Activated T-cell treated with anti-CD3 and anti-CD28 coated beads for 24 hours (primary cell): ENCODE measurements at regions not wholly inside any gene's neighbourhood (a gene's known extent, or its start where the extent isn't known, plus 50 kb on each side); places are given as distances from the start of the nearest gene placed in this dataset.
"Not testable (repeated sequence)": the region's sequence is repeated elsewhere in the genome, so short reads cannot be mapped to it uniquely, and the experiment has no call there.

ENCODE experiments used
- DNase-seq: peaks from one replicate; pipeline ENCODE4 v3.0.0-alpha.2; 2020; ENCODE audit warnings: low read depth

DNA sequence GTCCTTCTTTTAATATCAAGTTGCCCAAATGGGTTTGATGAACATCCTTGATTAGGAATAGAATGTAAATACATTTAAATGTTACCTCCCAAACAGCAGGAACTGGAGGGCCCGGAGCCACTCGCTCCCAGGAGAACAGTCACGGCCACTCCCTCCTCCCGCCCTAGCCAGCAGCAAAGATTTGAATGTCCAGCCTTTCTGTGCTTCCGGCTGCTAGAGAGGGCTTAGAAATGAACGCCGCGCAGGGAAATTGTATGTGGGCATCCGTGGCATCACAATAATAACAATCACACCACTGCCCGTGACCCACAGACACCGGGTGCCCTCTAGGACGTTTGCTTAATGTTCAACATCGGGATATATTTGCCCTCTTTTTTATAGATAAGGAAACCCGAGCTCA, 164.9 kb upstream of the SALL3 start:
- DNase-seq, result no peak

DNA sequence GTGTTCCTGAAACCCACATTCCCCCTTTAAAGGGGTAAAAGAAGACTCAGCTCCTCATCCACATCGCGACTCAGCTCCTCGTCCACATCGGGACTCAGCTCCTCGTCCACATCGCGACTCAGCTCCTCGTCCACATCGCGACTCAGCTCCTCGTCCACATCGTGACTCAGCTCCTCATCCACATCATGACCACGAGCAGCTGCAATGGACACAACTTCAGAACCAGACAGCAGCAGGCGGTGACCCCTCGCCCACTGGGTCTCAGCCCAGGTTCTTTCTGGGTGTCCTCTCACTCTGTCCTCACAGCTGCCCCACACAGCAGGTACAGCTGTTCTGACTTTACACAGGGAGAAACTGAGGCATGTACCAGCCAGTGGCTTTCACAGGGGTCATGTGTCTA, 163.5 kb upstream of the SALL3 start:
- no peak for DNase-seq

DNA sequence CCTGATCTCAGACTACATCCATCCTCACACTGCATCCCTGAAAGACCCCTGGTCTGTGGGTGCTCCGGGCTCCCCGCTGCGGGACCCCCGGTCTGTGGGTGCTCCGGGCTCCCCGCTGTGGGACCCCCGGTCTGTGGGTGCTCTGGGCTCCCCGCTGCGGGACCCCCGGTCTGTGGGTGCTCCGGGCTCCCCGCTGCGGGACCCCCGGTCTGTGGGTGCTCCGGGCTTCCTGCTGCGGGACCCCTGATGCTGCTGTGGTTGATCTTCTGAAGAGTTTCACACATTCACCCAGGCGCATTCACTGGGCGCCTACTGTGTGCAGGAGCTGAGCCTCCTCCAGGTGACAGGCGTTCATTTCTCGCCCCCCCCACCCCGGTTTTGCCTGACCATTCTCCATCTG, 162.7 kb upstream of the SALL3 start:
- no peak for DNase-seq

DNA sequence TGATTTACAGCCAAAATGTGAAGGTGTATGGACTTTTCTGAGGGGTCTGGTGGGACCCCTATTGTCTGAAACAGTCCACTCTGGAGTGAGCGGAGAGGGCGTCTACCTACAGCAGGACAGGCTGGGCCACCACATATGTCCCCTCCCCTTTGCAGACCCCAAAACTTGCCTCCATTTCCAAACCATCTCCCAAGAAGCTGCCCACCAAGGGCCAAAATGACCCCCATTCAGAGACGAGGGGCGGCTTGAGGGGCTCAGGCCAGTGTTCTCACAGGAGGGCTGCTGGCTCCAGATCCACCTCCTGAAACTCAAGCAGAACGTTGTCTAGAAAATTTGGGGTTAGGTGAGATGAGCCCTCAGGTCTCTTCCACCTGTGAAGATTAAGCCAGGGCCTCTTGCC, 161.1 kb upstream of the SALL3 start:
- DNase-seq, result no peak

DNA sequence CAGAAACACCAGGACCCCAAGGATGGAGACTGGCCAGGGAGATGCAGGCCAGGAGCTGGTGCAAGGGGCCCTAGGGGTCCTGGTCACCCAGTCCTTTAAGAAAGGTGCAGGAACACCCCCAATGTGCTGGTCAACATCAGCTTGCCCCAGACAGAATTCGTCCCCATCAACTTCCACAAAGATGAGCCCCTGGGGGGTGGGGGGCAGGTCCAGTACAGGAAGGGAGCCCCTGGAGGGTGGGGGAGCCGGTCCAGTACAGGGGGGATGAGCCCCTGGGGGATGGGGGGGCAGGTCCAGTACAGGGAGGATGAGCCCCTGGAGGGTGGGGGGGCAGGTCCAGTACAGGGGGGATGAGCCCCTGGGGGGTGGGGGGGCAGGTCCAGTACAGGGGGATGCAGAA, 160.7 kb upstream of the SALL3 start:
- DNase-seq, result no peak

DNA sequence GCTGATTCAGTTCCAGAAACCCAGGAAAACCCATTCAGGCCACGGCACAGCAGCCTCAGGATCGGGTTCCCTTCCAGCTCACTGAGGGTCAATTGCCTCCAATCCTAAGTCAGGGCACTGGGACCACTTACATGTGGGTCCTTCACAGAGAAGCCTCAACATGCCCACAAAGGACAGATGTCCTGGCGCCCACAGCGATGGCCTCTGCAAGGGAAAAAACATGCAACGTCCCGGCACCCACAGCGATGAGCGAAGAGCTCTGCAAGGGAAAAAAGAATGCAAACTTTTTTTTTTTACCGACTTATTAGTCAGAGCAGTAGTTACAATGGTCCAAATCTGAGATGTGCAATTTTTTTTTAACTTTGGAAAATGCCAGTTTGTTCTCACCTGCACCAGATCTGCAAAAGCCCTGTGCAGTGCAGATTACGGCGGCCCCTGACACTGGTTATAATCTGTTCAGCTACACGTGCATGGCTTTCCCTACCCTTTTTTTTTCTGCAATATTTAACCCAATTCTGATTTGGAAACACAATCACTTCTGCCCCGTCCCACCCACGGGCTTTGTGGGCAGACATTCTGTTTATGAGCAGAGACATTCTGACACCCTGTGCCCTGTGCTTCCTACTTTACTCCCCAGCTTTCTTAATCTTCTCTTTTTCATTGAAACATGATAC, 159.3 kb upstream of the SALL3 start:
- no peak for DNase-seq

DNA sequence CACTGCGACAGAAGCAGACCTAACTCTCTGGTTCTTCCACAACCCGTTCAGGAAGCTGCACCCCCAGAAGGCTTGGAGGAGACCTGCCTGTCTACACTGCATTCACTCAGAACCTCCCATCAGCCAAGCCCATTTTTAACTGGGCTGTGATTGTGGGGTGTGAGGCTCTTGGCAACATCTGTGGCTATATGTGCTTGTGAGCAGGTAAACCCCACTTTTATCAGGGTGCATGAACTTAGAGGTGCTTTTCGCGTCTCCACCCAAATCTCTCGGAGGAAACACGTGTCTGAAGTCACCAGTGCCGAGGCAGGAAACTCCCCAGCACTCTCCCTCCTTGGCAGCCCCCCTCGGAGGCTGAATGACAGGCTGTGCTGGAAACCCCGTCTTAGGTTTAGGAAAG, 158.2 kb upstream of the SALL3 start:
- no peak for DNase-seq

DNA sequence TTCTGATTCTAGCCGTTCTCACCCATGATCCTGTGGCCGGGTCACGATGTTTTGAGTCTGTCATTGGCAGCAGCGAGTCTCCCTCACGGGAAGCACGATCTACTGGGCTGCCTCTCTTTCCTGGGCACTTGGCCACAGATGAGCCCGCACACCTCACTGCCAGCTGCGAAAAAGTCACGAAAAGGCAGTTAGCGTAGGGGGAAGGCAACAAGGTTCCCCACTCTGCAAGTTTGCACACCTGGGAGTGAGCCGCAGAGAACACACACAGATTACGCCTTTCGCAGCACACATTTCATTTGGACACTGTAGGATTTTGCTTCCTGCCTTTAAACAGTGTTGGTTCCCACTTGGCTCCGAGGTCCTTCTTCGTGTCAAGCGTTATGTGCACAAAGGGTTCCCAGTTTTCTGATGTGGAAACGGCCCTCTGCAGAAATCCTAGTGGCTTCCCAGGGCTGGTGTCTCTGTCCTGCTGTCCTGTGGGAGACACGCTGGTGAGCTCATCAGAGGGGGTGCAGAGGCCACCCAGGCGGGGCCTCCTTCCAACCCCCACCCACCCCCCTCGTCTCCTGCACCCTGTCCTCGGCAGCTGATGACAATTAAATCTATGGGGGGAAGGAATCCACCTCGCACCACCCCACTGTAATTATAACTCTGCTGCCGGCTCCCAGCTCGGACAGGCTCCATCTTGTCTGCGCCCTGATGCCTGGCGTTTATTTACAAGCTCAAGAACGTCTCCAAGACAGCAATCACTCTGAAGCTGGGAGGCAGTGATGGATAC, 157.3 kb upstream of the SALL3 start:
- DNase-seq, result no peak

DNA sequence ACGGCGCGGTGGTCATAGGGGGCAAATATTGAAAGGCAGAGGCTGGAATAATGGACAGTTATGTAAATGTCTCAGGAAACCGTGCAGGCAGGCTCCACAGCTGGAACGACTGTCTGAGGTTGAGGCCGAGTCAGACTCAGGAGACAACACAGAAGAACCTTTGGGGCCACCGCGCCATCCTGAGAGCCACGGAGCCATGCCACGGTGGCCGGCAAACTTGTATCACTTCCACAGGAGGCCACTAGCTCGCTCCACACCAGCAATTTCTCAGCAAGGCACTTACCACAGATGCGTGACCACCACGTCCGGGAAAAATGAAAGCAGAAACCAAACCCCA, 156.7 kb upstream of the SALL3 start:
- no peak for DNase-seq

DNA sequence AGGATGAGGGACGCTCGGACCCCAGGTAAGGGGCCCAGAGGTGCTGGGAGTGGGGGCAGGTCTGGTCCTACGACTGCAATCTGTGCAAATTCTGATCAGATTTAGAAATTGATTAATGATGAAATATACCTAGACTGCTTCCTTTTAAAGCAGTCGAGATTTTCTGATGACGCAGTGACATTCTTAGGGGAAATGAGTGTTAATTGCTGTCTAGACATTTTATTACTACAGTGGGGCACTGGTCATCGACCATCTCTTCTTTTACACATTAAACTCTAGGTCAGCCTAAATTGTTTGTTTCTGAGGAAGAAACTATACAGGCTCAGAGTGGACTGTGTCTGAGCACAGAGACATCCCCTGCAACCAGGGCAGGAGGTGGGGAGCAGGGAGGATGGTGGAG, 154.4 kb upstream of the SALL3 start:
- DNase-seq, result no peak

DNA sequence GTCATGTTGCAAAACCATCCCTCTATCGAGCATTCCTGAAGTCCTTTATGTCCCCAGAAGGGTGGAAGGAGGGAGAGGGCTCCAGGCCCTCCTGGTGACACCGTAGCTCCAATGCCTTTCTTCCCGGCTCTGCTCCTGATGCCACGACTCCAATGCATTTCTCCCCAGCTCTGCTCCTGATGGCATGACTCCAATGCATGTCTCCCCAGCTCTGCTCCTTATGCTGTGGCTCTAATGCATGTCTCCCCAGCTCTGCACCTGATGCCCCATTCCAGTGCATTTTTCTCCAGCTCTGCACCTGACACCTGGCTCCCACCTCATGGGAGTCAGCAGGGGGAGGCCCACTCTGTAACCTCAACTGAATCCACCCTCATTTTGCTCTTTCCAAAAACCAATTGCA, 153.0 kb upstream of the SALL3 start:
- no peak for DNase-seq

DNA sequence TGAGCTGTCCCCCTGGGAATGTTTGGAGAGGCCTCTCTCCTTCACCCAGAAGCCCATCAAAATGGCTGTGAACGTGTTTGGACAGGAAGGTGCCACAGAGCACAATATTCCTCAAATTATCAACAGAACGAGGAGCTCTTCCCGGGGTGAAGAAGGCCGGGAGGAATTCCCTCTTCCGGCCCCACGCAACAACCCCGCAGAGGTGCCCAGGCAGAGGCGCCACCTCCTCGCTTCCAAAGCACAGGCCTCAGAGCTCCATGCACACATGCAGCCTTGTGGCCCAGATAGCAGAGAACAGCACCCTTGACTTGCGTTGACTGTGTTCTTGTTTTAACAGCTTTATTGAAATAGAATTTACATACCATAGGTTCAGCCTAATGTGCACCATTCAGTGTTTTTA, 152.5 kb upstream of the SALL3 start:
- DNase-seq, result no peak

DNA sequence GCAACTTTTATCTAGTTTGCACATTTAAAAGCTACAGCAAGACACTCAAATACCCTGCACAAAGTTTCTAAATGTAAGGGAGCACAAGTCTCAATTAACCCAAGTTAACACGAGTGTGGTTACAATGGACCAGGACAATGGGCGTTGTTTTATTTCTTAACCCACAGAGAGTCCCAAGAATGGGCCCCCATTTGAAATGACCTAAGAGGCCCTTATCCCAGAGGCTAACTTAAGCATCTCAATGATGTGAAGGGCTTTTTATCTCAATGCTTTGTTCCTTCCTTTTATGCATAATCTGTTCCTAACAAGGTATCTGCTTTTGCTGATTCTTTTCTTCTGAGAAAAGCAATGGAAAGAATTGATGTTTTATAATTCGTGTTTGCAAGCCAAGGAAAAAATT, 151.5 kb upstream of the SALL3 start:
- no peak for DNase-seq

DNA sequence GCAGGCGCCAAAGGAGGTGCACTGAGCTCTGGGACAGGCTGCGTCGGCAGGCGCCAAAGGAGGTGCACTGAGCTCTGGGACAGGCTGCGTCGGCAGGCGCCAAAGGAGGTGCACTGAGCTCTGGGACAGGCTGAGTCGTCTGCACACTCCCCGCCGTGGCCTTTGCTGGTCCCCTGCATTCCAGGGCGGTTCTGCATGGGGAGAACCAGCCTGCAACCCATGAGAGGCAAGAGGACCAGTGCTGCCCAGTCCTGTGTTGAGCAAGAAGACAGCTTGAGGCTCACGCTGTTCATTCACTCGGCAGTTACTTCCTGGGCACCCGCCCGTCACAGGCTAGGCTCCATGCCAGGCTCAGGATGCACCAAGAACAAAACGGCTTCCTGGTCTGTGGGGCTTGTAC, 150.6 kb upstream of the SALL3 start:
- DNase-seq, result not testable (repeated sequence)

DNA sequence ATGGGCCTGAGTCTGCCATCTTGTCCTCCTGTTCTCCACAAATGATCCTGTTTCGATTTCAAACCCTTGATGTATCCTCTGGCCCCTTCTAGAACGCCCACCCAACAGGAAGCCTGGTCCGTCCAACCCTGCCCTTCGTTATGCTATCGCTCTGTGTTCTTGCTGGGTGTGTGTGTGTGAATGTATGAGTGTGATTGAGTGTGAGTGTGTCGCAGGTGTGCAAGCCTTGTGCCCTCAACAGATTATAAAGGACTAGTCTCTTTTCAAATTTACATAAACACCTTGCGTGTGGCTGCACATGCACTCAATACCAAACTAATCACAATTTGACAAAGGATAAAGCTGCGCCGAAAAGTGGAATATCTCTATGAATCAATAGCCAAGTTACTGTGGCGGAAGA, 149.5 kb upstream of the SALL3 start:
- no peak for DNase-seq

DNA sequence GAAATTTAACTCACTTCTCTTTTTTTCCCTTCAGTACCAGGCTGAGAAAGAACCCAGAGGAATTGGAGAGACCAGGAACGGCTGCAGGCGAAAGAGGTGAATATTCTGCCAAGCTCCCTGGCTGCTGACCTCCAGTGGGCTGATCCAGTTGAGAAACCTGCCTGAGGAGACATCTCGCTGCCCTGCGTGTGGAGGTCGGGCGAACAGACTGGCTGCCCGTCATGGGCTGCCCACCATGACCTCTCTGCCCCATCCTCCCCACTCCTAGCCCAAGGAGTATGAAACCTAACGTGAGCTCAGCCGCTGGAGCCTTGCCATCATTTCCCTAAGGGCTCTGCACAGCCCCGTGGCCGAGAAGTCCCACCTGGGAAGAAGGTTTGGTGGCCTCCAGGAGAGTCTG, 148.8 kb upstream of the SALL3 start:
- no peak for DNase-seq

DNA sequence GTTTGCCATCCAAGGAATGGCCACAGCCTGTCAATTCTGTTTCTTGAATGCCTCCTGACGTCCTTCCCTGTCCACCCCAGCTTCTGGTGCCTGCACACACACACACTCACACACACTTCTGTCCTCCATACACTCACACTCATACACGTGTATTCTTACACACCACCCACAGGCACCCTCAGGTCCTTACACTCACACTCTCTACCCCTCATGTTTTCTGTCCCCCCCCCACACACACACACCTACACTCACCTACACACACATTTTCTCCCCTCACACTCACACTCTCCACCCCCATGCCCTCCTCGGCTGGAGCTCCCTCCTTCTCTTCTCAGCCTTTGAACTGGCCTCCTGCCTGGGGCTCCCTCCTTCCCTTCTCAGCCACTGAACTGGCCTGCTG, 148.0 kb upstream of the SALL3 start:
- DNase-seq, result no peak

DNA sequence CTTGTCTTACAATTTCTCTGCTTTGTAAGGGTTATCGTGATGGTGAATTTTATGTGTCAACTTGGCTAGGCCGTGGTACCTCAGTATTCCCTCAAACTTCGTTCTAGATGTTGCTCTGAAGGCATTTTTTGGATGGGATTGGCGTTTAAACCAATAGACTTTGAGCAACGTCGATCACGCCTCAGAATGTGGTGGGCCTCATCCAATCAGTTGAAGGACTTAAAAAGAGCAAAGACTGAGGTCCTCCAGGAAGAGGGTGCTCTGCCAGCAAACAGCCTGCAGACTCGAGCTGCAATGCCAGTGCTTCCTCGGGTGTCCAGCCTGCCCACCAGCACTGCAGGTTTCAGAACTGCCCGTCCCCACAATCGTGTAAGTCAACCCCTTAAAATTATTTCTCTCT, 145.8 kb upstream of the SALL3 start:
- no peak for DNase-seq

DNA sequence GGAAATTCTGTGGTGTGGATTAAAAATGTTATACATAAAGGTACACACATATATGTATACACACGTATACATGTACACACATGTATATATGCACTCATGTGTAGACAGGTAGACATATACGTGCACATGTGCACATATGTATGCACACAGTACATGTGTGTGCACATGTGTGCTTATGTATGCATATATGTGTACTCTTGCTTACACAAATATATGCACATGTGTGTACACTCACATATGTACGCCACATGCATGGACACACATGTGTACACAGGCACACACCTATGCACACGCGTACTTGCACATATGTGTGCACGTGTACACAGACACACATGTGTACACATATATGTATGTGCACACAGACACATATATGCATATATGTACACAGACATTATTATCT, 142.8 kb upstream of the SALL3 start:
- no peak for DNase-seq

DNA sequence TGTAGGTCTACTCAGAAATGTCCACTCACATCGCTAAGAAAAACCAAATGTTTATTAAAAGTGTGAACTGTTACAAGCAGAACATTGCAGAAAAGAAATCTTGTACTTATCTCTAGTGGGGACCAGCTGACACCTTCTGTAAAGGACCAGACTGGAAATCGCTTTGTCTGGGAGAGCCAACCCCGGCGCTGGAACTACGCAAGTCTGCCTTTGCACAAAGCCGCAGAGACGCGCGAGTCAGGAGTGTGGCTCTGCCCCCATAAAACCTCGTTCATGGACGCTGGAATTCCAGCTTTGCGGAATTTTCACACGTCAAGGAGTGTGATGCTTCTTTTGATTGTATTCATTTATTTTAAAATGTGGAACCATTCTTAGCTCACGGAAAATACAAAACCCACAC, 141.9 kb upstream of the SALL3 start:
- no peak for DNase-seq

DNA sequence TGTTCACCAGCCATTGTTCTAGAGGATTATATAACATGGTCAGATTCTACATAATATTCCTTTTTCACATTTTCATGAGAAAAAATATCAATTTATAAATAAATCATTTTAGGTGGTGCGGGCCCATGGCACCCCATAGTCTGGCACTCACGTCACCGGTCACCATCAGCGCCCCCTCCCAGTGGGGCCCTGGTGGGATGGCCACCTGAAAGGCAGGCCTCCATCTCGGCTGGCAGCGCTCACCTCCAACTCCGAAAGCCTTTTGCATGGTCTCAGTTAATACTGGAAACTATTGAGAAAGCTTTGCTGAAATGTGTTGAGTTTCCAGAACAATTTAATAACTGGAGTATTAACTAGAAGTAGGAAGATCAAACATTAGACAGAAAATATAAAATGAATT, 141.4 kb upstream of the SALL3 start:
- no peak for DNase-seq

DNA sequence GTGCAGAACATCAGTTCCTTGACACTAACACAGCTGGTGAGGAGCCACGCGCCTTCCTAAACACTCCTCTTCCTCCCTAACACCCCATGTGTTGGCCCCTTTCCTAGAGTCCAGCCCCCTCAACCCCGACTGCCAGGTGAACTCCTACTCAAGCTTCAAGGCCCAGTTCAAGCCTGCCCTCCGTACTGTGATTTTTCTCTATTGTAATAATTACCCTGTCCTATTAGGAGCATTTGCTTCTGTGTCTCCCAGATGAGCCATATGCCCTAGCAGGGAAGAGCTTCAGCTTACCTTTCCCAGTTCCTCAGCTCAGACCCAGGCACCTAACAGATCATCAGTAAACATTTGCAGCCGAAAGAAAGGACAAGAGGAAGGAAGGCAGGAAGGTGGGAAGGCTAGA, 130.6 kb upstream of the SALL3 start:
- no peak for DNase-seq

DNA sequence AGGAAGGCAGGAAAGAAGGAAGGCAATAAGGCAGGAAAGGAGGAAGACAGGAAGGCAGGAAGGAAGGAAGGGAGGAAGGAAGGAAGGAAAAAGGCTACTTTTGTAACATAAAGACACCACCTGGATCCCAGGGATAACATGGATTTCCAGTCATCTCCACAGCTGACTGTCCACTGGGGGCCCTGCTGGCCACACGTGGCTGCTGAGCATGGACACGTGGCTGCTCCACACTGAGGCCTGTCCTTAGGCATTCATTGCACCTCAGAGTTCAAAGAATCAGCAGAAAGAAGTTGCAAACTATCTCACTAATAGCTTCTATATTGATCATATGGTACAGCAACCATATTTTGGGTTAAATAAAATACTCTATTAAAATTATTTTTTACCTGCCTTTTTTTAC, 130.2 kb upstream of the SALL3 start:
- no peak for DNase-seq

DNA sequence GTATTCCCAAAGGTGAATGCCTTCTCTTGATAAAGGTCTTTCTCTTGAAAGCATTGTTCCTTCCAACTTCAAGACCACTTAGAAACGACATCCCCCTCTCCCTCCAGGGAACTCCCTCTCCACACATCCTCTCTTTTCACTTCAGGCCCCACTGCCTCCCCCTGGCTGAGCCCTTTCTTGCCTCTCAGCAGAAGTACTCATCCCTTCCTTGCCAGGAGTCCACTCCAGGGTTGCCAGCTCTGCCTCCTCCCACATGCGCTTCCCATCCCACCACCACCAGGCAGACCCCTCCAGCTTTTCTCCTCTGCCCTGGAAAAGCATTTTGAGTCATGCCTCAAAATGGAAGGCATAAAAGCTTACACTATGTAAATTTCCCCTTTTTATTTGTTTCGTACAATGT, 126.3 kb upstream of the SALL3 start:
- DNase-seq, result no peak
